ENCODE measurements at regions not wholly inside any gene's neighbourhood (a gene's known extent, or its start where the extent isn't known, plus 50 kb on each side); places are given as distances from the start of the nearest gene placed in this dataset.

GRCh38 chr17:59506894-59507726 is 58.3 kb upstream of the DHX40 start:
- 78% methylated on average over 9 of the region's 9 CpGs for WGBS (ENCODE audit: missing lambda C conversion rate)
- no peak overlapping the region for H3K4me3 ChIP-seq
- TF ChIP-seq NFE2L2 (conservative IDR thresholded peaks at IDR 0.05; ENCODE audit: low read length) (no peak), MAFK (IDR thresholded peaks at IDR 0.05; ENCODE audit: partially characterized antibody) (peak; percentile 78)
- CTCF ChIA-PET: interaction anchor here (0.7 to 7.1 kb wide), 6 partner anchors 10 to 407 kb away, joined by 3 to 43 read pairs (median 4); no protein-coding TSS in a partner anchor
- DNase-seq (ENCODE audit: low read depth in 1 of 2, low spot score in 1 of 2) (no peak), ATAC-seq (no peak), FAIRE-seq (peak; percentile 36)
- H3K27ac ChIP-seq: no peak overlapping the region
- no peak overlapping the region for H3K4me2 ChIP-seq
- H3K9me3 ChIP-seq: no peaks in the 10 kb centered on the region
- POLR2A ChIA-PET: no interaction called here
- H3K4me1 ChIP-seq: no peaks in the 10 kb centered on the region

DNA sequence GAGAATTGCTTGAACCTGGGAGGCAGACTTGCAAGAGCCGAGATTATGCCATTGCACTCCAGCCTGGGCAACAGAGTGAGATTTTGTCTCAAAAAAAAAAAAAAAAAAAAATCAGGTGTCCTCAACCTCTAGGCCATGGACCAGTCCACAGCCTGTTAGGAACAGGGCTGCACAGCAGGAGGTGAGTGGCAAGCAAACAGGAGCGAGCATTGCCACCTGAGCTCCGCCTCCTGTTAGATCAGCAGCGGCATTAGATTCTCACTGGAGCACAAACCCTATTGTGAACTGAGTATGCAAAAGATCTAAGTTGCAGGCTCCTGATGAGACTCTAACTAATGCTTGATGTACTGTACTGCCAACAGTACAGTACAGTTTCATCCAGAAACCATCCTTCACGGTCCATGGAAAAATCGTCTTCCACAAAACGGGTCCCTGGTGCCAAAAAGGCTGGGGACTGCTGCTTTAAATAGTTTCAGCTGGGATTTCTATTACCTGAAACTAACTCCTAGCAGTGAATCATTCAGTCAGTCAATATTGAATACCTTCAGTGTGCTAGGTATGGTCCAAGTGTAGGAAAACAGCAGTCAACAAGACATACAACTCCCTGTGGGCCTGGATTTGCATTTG is 56.3 kb upstream of the DHX40 start:
- FAIRE-seq: no peak
- WGBS (ENCODE audit: missing lambda C conversion rate): 92% methylated on average over 7 of the region's 7 CpGs
- POLR2A ChIA-PET: interaction anchor here (0.6 kb wide), 1 partner anchor 11 kb away, joined by 9 read pairs; no protein-coding TSS in a partner anchor

DNA sequence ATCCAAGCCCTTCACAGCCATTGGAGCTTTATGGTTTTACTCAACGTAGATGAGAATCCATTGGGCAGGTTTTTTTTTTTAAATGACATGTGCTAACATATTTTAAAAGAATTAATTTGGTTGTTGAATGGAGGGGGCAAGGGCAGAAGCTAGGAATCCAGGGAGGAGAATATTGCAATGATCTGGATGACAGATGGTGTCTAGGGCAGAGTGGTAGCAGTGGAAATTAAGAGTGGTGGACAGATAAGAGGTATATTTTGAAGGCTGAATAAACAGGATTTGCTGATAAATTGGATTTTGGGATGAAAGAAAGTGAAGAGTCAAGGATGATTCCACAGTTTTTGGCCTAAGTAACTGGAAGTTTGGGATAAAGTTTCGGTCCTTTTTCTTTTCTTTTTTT is 54.8 kb upstream of the DHX40 start:
- FAIRE-seq (no peak), DNase-seq (ENCODE audit: low read depth in 1 of 2, low spot score in 1 of 2) (no peak), ATAC-seq (no peak)
- CTCF ChIA-PET: interaction anchor here (1.1 to 7.1 kb wide), 2 partner anchors 11 to 200 kb away, joined by 3 to 43 read pairs; no protein-coding TSS in a partner anchor
- POLR2A ChIA-PET: no interaction called here
- WGBS (ENCODE audit: missing lambda C conversion rate): 63% methylated on average over 2 of the region's 2 CpGs
- H3K4me1 ChIP-seq: peaks cover 19% of the 10 kb centered on the region
- no peak overlapping the region for H3K4me2 ChIP-seq
- H3K27ac ChIP-seq: no peak overlapping the region
- no peaks in the 10 kb centered on the region for H3K9me3 ChIP-seq
- TF ChIP-seq HOXB13 (CRISPR knock-in tag; IDR thresholded peaks at IDR 0.05; ENCODE audit: low read depth) (no peak), SMC3 (IDR thresholded peaks at IDR 0.05) (no peak), NFE2L2 (conservative IDR thresholded peaks at IDR 0.05; ENCODE audit: low read length) (no peak), EHF (CRISPR knock-in tag; IDR thresholded peaks at IDR 0.05) (no peak), JUN (IDR thresholded peaks at IDR 0.05) (no peak), TP53 (CRISPR knock-in tag; IDR thresholded peaks at IDR 0.05) (no peak), PHF8 (IDR thresholded peaks at IDR 0.05; ENCODE audit: borderline replicate concordance, low read depth) (no peak), KDM5A (IDR thresholded peaks at IDR 0.05) (no peak), HOXA7 (CRISPR knock-in tag; IDR thresholded peaks at IDR 0.05) (no peak), ATOH8 (CRISPR knock-in tag; IDR thresholded peaks at IDR 0.05; ENCODE audit: low read depth) (no peak), SREBF2 (IDR thresholded peaks at IDR 0.05) (no peak)
- TF ChIP-seq, protein P1, sequence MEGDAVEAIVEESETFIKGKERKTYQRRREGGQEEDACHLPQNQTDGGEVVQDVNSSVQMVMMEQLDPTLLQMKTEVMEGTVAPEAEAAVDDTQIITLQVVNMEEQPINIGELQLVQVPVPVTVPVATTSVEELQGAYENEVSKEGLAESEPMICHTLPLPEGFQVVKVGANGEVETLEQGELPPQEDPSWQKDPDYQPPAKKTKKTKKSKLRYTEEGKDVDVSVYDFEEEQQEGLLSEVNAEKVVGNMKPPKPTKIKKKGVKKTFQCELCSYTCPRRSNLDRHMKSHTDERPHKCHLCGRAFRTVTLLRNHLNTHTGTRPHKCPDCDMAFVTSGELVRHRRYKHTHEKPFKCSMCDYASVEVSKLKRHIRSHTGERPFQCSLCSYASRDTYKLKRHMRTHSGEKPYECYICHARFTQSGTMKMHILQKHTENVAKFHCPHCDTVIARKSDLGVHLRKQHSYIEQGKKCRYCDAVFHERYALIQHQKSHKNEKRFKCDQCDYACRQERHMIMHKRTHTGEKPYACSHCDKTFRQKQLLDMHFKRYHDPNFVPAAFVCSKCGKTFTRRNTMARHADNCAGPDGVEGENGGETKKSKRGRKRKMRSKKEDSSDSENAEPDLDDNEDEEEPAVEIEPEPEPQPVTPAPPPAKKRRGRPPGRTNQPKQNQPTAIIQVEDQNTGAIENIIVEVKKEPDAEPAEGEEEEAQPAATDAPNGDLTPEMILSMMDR (IDR thresholded peaks at IDR 0.05): no peak
- TF ChIP-seq, protein P2, sequence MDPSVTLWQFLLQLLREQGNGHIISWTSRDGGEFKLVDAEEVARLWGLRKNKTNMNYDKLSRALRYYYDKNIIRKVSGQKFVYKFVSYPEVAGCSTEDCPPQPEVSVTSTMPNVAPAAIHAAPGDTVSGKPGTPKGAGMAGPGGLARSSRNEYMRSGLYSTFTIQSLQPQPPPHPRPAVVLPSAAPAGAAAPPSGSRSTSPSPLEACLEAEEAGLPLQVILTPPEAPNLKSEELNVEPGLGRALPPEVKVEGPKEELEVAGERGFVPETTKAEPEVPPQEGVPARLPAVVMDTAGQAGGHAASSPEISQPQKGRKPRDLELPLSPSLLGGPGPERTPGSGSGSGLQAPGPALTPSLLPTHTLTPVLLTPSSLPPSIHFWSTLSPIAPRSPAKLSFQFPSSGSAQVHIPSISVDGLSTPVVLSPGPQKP (IDR thresholded peaks at IDR 0.05; ENCODE audit: low read depth, low read length): no peak
- H3K4me3 ChIP-seq: no peak overlapping the region

More for the DNA sequence above, 56.3 kb upstream of the DHX40 start:
- CTCF ChIA-PET: interaction anchor here (0.7 to 7.1 kb wide), 3 partner anchors 13 to 270 kb away, joined by 3 to 43 read pairs (median 3); no protein-coding TSS in a partner anchor
- ATAC-seq (no peak), DNase-seq (ENCODE audit: low read depth in 1 of 2, low spot score in 1 of 2) (no peak)
- no peak overlapping the region for H3K4me2 ChIP-seq
- peaks cover 6% of the 10 kb centered on the region; the same call in 2 of the 3 replicates for H3K4me1 ChIP-seq
- H3K9me3 ChIP-seq: no peaks in the 10 kb centered on the region
- H3K27ac ChIP-seq: no peak overlapping the region
- H3K4me3 ChIP-seq: no peak overlapping the region
- TF ChIP-seq SMC3 (IDR thresholded peaks at IDR 0.05) (no peak), NPAS2 (CRISPR knock-in tag; IDR thresholded peaks at IDR 0.05; ENCODE audit: borderline replicate concordance) (no peak), ATOH8 (CRISPR knock-in tag; IDR thresholded peaks at IDR 0.05; ENCODE audit: low read depth) (no peak), CHD2 (IDR thresholded peaks at IDR 0.05; ENCODE audit: low read length, partially characterized antibody) (no peak), MAX (IDR thresholded peaks at IDR 0.05) (no peak), NR3C1 (IDR thresholded peaks at IDR 0.05) (no peak), CBX8 (IDR thresholded peaks at IDR 0.05) (no peak), RARB (CRISPR knock-in tag; IDR thresholded peaks at IDR 0.05) (no peak), HEYL (CRISPR knock-in tag; IDR thresholded peaks at IDR 0.05) (no peak), RFX5 (IDR thresholded peaks at IDR 0.05) (no peak), POLR2A (IDR thresholded peaks at IDR 0.05; ENCODE audit: low read length) (no peak), ZFP36 (IDR thresholded peaks at IDR 0.05; ENCODE audit: borderline replicate concordance, partially characterized antibody) (no peak), HOXB5 (CRISPR knock-in tag; IDR thresholded peaks at IDR 0.05) (no peak), ZC3H11A (IDR thresholded peaks at IDR 0.05) (no peak), CHD4 (IDR thresholded peaks at IDR 0.05; ENCODE audit: borderline replicate concordance) (no peak), MAZ (IDR thresholded peaks at IDR 0.05; ENCODE audit: borderline replicate concordance, low read depth, low read length) (no peak)
- TF ChIP-seq, protein P3, sequence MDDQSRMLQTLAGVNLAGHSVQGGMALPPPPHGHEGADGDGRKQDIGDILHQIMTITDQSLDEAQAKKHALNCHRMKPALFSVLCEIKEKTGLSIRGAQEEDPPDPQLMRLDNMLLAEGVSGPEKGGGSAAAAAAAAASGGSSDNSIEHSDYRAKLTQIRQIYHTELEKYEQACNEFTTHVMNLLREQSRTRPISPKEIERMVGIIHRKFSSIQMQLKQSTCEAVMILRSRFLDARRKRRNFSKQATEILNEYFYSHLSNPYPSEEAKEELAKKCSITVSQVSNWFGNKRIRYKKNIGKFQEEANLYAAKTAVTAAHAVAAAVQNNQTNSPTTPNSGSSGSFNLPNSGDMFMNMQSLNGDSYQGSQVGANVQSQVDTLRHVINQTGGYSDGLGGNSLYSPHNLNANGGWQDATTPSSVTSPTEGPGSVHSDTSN (IDR thresholded peaks at IDR 0.05): no peak
